Endothelial cell of umbilical vein (primary cell): ENCODE measurements at regions not wholly inside any gene's neighbourhood (a gene's known extent, or its start where the extent isn't known, plus 50 kb on each side); places are given as distances from the start of the nearest gene placed in this dataset.

Experiments used
- BruUV-seq: library from RNA; stranded (reverse); fragments of 400-500 nt; replicated peaks from 2 replicates; lab custom pipeline; 2021; lab: Mats Ljungman, UMichigan
- CTCF ChIA-PET: fragments of 300-600, 350-600 bp; sonication (Branson Sonifier 250); formaldehyde crosslinking; loops from one replicate; lab custom pipeline; 2021; ENCODE audit warnings: antibody characterized with exemption, inconsistent platforms; lab: Charles Lee
- POLR2A ChIA-PET: fragments of 300-600, 350-600 bp; sonication (Branson Sonifier 250); formaldehyde crosslinking; loops from one replicate; lab custom pipeline; 2021; ENCODE audit warnings: antibody characterized with exemption, inconsistent platforms; lab: Charles Lee
- DNase-seq: peaks from one replicate; pipeline ENCODE4 v3.0.0-alpha.2; 2011; ENCODE audit warnings: low read depth, low spot score
- FAIRE-seq: peaks from 2 replicates; lab custom pipeline; 2011; peaks lifted over from hg19 to GRCh38; lab: Jason Lieb, UNC
- H2AFZ ChIP-seq: 2 replicates; pipeline ENCODE4 v1.6.0; 2012; ENCODE audit warnings: low read depth, low read length, control low read depth, inconsistent platforms
- H3K27ac ChIP-seq: 2 replicates; pipeline ENCODE4 v1.5.1; 2011; ENCODE audit warnings: low read depth, mild to moderate bottlenecking, control low read depth, low read length, moderate library complexity; ENCODE audit not compliant: insufficient read depth
- H3K27me3 ChIP-seq, 2 experiments: 2 replicates each; pipeline versions ENCODE4 v1.6.0 to v1.6.1; 2011; ENCODE audit warnings: low read length in 2 of 2, mixed read lengths in 1 of 2; ENCODE audit not compliant: control insufficient read depth in 2 of 2, insufficient read depth in 2 of 2
- H3K36me3 ChIP-seq, 2 experiments: 2 replicates in 1 of 2; 3 replicates in 1 of 2; pipeline ENCODE4 v1.5.1; 2011; ENCODE audit warnings: low read length in 2 of 2, mild to moderate bottlenecking in 1 of 2, moderate library complexity in 1 of 2; ENCODE audit not compliant: control insufficient read depth in 2 of 2, insufficient read depth in 2 of 2; ENCODE audit errors: extremely low read depth in 1 of 2
- H3K4me1 ChIP-seq: 3 replicates; pipeline ENCODE4 v1.5.1; 2011; ENCODE audit warnings: mild to moderate bottlenecking, low read length; ENCODE audit not compliant: control insufficient read depth, insufficient read depth; ENCODE audit errors: extremely low read depth
- H3K4me2 ChIP-seq: 2 replicates; pipeline ENCODE4 v1.6.1; 2011; ENCODE audit warnings: low read length, control low read depth, mixed read lengths; ENCODE audit not compliant: insufficient read depth
- H3K4me3 ChIP-seq, 3 experiments: fragments of 200-600 bp in 1 of 3; sonication (generic), shearing (Covaris generic) in 1 of 3; replicated peaks in 1 of 3; 2 replicates each; pipeline ENCODE4 v1.5.1; 2011 to 2016; ENCODE audit warnings: control low read depth in 3 of 3, low read length in 3 of 3, mild to moderate bottlenecking in 2 of 3, inconsistent platforms in 1 of 3, low read depth in 1 of 3, moderate library complexity in 1 of 3; ENCODE audit not compliant: insufficient read depth in 1 of 3
- H3K79me2 ChIP-seq: 2 replicates; pipeline ENCODE4 v1.6.0; 2012; ENCODE audit warnings: low read length, inconsistent platforms; ENCODE audit not compliant: control insufficient read depth, insufficient read depth
- H3K9ac ChIP-seq: replicated peaks from 2 replicates; pipeline ENCODE3; 2011; ENCODE audit warnings: low read length, control low read depth; ENCODE audit not compliant: insufficient read depth; ENCODE audit errors: extremely low read depth
- H3K9me1 ChIP-seq: replicated peaks from 3 replicates; pipeline ENCODE4 v1.6.0; 2011; ENCODE audit warnings: mild to moderate bottlenecking, low read length; ENCODE audit not compliant: control insufficient read depth, insufficient read depth; ENCODE audit errors: extremely low read depth
- H3K9me3 ChIP-seq: replicated peaks from 2 replicates; pipeline ENCODE4 v1.5.1; 2012; ENCODE audit warnings: low read length, inconsistent platforms; ENCODE audit not compliant: control insufficient read depth, insufficient read depth
- H4K20me1 ChIP-seq: replicated peaks from 2 replicates; pipeline ENCODE3; 2011; ENCODE audit warnings: mild to moderate bottlenecking, low read length; ENCODE audit not compliant: control insufficient read depth, insufficient read depth; ENCODE audit errors: extremely low read depth
- EZH2 ChIP-seq: IDR thresholded peaks from 2 replicates; pipeline ENCODE4 v1.6.1; 2012; ENCODE audit warnings: borderline replicate concordance, low read depth, mild to moderate bottlenecking, moderate library complexity, low read length, inconsistent platforms; ENCODE audit not compliant: severe bottlenecking
- FOS ChIP-seq: IDR thresholded peaks from 2 replicates; pipeline ENCODE4 v1.6.1; 2011; ENCODE audit warnings: mild to moderate bottlenecking, low read length, moderate library complexity, borderline replicate concordance; ENCODE audit not compliant: insufficient read depth
- GATA2 ChIP-seq: IDR thresholded peaks from 2 replicates; pipeline ENCODE4 v1.7.0; 2011; ENCODE audit warnings: low read depth, mild to moderate bottlenecking, moderate library complexity, mixed read lengths, low read length; ENCODE audit not compliant: insufficient read length, insufficient read depth
- JUN ChIP-seq: IDR thresholded peaks from 2 replicates; pipeline ENCODE4 v1.6.1; 2011; ENCODE audit warnings: borderline replicate concordance, low read depth; ENCODE audit not compliant: insufficient read length, insufficient read depth
- MYC ChIP-seq: IDR thresholded peaks from one replicate; pipeline ENCODE4 v1.6.1; 2011; ENCODE audit warnings: mild to moderate bottlenecking, low read depth, low read length
- POLR2A ChIP-seq: IDR thresholded peaks from 2 replicates; pipeline ENCODE4 v1.6.1; 2012; ENCODE audit warnings: low read depth, mild to moderate bottlenecking, control low read depth, low read length
- POLR2AphosphoS5 ChIP-seq: IDR thresholded peaks from 2 replicates; pipeline ENCODE4 v1.6.1; 2012; ENCODE audit warnings: low read depth, mild to moderate bottlenecking, control low read depth, low read length, moderate library complexity; ENCODE audit not compliant: insufficient read depth
- dilution Hi-C: fragments of 300-500 bp; cut with MboI; formaldehyde crosslinking; loops from one replicate; pipeline ENCODE4 v1.15.0; 2019; ENCODE audit warnings: low sequenced_read_pairs; ENCODE audit not compliant: extremely low pct_ligation_motif_present
- intact Hi-C: fragments of 100-400 bp; cut with micrococcal nuclease; formaldehyde crosslinking; loops from one replicate; pipeline ENCODE4 v1.10.0; 2022
- TF ChIP-seq, protein P1 (sequence below): IDR thresholded peaks from 2 replicates; pipeline ENCODE4 v1.6.1; 2011; ENCODE audit not compliant: insufficient read depth, insufficient read length
- TF ChIP-seq, protein P2 (sequence below), 2 donors: IDR thresholded peaks; 1 replicate in 1 of 2; 2 replicates in 1 of 2; pipeline ENCODE4 v1.5.1; 2011; ENCODE audit warnings: low read length in 2 of 2, mild to moderate bottlenecking in 2 of 2, moderate library complexity in 2 of 2, control low read depth in 1 of 2, inconsistent platforms in 1 of 2, low read depth in 1 of 2; ENCODE audit not compliant: insufficient read depth in 1 of 2; ENCODE audit errors: extremely low read depth in 1 of 2

DNA sequence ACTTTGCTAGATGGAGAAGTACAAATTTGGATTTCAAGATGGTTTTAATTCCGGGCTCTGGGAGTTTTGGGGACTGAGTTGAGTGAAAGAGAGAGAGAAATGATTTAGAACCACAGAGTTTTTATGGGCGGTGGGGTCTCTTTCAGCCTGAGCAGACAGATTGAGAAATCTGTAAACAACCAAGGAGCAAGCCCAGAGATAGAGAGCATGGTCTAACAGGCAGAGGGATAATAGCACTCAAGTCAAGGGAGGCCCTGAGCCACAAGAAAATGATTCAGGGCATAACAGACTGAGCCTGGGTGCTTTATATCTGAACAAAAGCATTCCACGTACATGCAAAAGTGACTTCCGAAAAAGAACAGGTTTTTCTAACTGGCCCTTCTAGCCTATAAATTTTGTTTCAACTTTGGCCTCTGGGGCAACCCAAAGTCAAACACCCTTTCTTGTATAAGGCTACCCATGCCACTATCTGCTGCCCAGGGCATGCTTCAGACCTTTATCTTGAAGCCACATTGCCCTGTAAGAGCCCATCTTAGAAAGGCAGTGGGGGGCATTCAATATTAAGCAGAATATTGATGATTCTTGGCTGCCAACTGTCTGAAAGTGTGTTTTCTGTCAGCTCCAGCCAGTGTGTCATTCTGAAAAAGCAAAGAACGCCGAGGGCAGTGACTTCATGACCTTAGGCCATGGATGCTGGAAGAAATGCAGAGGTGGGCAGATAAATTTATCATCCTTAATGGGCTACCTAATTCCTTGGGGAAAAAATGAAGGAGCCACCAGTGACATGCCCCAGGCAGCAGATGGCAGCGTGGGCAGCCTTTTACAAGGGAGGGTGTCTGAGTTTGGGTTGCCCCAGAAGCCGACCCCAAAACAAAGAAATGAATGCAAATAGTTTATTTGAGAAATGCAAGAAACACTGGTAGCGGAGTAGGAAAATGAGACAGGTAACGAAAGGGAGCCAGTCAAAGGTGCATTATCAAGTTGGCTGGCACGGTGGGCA, 637.6 kb downstream of the MID1IP1 start:
- no peaks in the 10 kb centered on the region for H4K20me1 ChIP-seq
- no peaks in the 10 kb centered on the region for H3K9me3 ChIP-seq
- H3K4me1 ChIP-seq: no peaks in the 10 kb centered on the region
- H3K27me3 ChIP-seq: no peaks in the 10 kb centered on the region
- H3K79me2 ChIP-seq: no peaks in the 10 kb centered on the region
- intact Hi-C loops: loop anchor here (10.0 kb wide), 1 partner anchor 284 kb away; no protein-coding TSS in a partner anchor
- no peak overlapping the region for H2AFZ ChIP-seq
- no peaks in the 10 kb centered on the region for H3K36me3 ChIP-seq
- DNase-seq: no peak
- no peak overlapping the region for H3K9ac ChIP-seq
- dilution Hi-C loops: no loop called here
- no peak overlapping the region for H3K4me2 ChIP-seq
- no peaks in the 10 kb centered on the region for H3K9me1 ChIP-seq
- ChIA-PET POLR2A (no interaction called here), CTCF (interaction anchor here (2.4 kb wide), 1 partner anchor 177 kb away, joined by 15 read pairs; no protein-coding TSS in a partner anchor)
- no TSS peak for BruUV-seq
- TF ChIP-seq MYC (no peak), GATA2 (no peak), JUN (no peak), POLR2AphosphoS5 (no peak), EZH2 (no peak), FOS (no peak), POLR2A (no peak)
- TF ChIP-seq, protein P1, sequence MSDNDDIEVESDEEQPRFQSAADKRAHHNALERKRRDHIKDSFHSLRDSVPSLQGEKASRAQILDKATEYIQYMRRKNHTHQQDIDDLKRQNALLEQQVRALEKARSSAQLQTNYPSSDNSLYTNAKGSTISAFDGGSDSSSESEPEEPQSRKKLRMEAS: no peak
- TF ChIP-seq, protein P2, sequence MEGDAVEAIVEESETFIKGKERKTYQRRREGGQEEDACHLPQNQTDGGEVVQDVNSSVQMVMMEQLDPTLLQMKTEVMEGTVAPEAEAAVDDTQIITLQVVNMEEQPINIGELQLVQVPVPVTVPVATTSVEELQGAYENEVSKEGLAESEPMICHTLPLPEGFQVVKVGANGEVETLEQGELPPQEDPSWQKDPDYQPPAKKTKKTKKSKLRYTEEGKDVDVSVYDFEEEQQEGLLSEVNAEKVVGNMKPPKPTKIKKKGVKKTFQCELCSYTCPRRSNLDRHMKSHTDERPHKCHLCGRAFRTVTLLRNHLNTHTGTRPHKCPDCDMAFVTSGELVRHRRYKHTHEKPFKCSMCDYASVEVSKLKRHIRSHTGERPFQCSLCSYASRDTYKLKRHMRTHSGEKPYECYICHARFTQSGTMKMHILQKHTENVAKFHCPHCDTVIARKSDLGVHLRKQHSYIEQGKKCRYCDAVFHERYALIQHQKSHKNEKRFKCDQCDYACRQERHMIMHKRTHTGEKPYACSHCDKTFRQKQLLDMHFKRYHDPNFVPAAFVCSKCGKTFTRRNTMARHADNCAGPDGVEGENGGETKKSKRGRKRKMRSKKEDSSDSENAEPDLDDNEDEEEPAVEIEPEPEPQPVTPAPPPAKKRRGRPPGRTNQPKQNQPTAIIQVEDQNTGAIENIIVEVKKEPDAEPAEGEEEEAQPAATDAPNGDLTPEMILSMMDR (IDR thresholded peaks at IDR 0.05; ENCODE audit: extremely low read depth in 1 of 2, insufficient read depth in 1 of 2, low read depth in 1 of 2, low read length in 2 of 2): no peak
- FAIRE-seq: no peak
- no peak overlapping the region for H3K4me3 ChIP-seq
- no peak overlapping the region for H3K27ac ChIP-seq
